Lung microvascular endothelial cell (primary cell): ENCODE measurements at regions not wholly inside any gene's neighbourhood (a gene's known extent, or its start where the extent isn't known, plus 50 kb on each side); places are given as distances from the start of the nearest gene placed in this dataset.
"Not testable (repeated sequence)": the region's sequence is repeated elsewhere in the genome, so short reads cannot be mapped to it uniquely, and the experiment has no call there.

Experiments used
- DNase-seq, 2 donors: peaks; one replicate each; pipeline versions ENCODE4 v3.0.0 to v3.0.0-alpha.2; 2010; ENCODE audit warnings: low read depth in 2 of 2

GRCh38 chr4:160604541-160604940 is 1501.7 kb downstream of the RAPGEF2 start:
- DNase-seq, result no peak

GRCh38 chr4:160611181-160611580 is 1508.3 kb downstream of the RAPGEF2 start:
- no peak for DNase-seq

GRCh38 chr4:160631044-160631443 is 1528.2 kb downstream of the RAPGEF2 start:
- no peak for DNase-seq

- DNase-seq, result no peak
Measured at GRCh38 chr4:160652790-160653189, 1511.0 kb downstream of the FSTL5 start.

- DNase-seq, result no peak
Measured at GRCh38 chr4:160675550-160675949, 1488.2 kb downstream of the FSTL5 start.

GRCh38 chr4:160685729-160686128 is 1478.1 kb downstream of the FSTL5 start:
- DNase-seq, result no peak

GRCh38 chr4:160701671-160702070 is 1462.1 kb downstream of the FSTL5 start:
- no peak for DNase-seq

- DNase-seq, result no peak
Measured at GRCh38 chr4:160709026-160709425, 1454.8 kb downstream of the FSTL5 start.

- no peak for DNase-seq
Measured at GRCh38 chr4:160709546-160709945, 1454.3 kb downstream of the FSTL5 start.

GRCh38 chr4:160716551-160716950 is 1447.2 kb downstream of the FSTL5 start:
- no peak for DNase-seq

- no peak for DNase-seq
Measured at GRCh38 chr4:160717848-160718247, 1446.0 kb downstream of the FSTL5 start.

GRCh38 chr4:160724063-160724462 is 1439.7 kb downstream of the FSTL5 start:
- DNase-seq, result no peak

- no peak for DNase-seq
Measured at GRCh38 chr4:160745126-160745525, 1418.7 kb downstream of the FSTL5 start.

- DNase-seq, result not testable (repeated sequence)
Measured at GRCh38 chr4:160746585-160746984, 1417.2 kb downstream of the FSTL5 start.

GRCh38 chr4:160772668-160773067 is 1391.1 kb downstream of the FSTL5 start:
- no peak for DNase-seq

- no peak for DNase-seq
Measured at GRCh38 chr4:160795216-160795615, 1368.6 kb downstream of the FSTL5 start.

- DNase-seq, result no peak
Measured at GRCh38 chr4:160808174-160808573, 1355.6 kb downstream of the FSTL5 start.

GRCh38 chr4:160809576-160809975 is 1354.2 kb downstream of the FSTL5 start:
- no peak for DNase-seq

- DNase-seq, result no peak
Measured at GRCh38 chr4:160810424-160810823, 1353.4 kb downstream of the FSTL5 start.

- DNase-seq, result no peak
Measured at GRCh38 chr4:160810941-160811340, 1352.9 kb downstream of the FSTL5 start.

- no peak for DNase-seq
Measured at GRCh38 chr4:160811956-160812355, 1351.8 kb downstream of the FSTL5 start.

- DNase-seq, result no peak
Measured at GRCh38 chr4:160814726-160815125, 1349.1 kb downstream of the FSTL5 start.

- DNase-seq, result no peak
Measured at GRCh38 chr4:160818571-160818970, 1345.2 kb downstream of the FSTL5 start.

GRCh38 chr4:160819791-160820190 is 1344.0 kb downstream of the FSTL5 start:
- no peak for DNase-seq
